HepG2 (cell line): ENCODE measurements at regions not wholly inside any gene's neighbourhood (a gene's known extent, or its start where the extent isn't known, plus 50 kb on each side); places are given as distances from the start of the nearest gene placed in this dataset.

ENCODE experiments used
- NCOA2 ChIP-seq: sonication (generic); formaldehyde crosslinking; IDR thresholded peaks from 2 replicates; pipeline ENCODE4 v1.8.0; 2022; ENCODE audit warnings: inconsistent platforms
- NR2F6 ChIP-seq, 2 experiments: IDR thresholded peaks; 2 replicates each; pipeline ENCODE4 v1.6.1; 2016; ENCODE audit warnings: antibody characterized with exemption in 1 of 2, mild to moderate bottlenecking in 1 of 2
- RNF219 ChIP-seq: sonication (generic); formaldehyde crosslinking; IDR thresholded peaks from 2 replicates; pipeline ENCODE4 v1.5.0; 2020; ENCODE audit warnings: mild to moderate bottlenecking, missing genetic modification reagents
- SNAPC4 ChIP-seq: sonication (generic); formaldehyde crosslinking; IDR thresholded peaks from 2 replicates; pipeline ENCODE4 v1.4.0; 2020; ENCODE audit warnings: mild to moderate bottlenecking, missing genetic modification reagents
- SP2 ChIP-seq: sonication (generic); formaldehyde crosslinking; IDR thresholded peaks from 2 replicates; pipeline ENCODE4 v1.5.1; 2020; ENCODE audit warnings: mild to moderate bottlenecking, missing genetic modification reagents
- STAT6 ChIP-seq: sonication (generic); formaldehyde crosslinking; IDR thresholded peaks from 2 replicates; pipeline ENCODE4 v1.4.0; 2020; ENCODE audit warnings: missing genetic modification reagents, mild to moderate bottlenecking, borderline replicate concordance
- TP53 ChIP-seq: sonication (generic); formaldehyde crosslinking; conservative IDR thresholded peaks from 2 replicates; pipeline ENCODE4 v1.4.0; 2020; ENCODE audit warnings: missing genetic modification reagents
- ZNF512B ChIP-seq: sonication (generic); formaldehyde crosslinking; IDR thresholded peaks from 2 replicates; pipeline ENCODE4 v1.5.1; 2020; ENCODE audit warnings: missing genetic modification reagents, mild to moderate bottlenecking, borderline replicate concordance
- ZNF552 ChIP-seq: sonication (generic); formaldehyde crosslinking; IDR thresholded peaks from 2 replicates; pipeline ENCODE4 v1.9.0; 2022; ENCODE audit warnings: missing genetic modification reagents, mild to moderate bottlenecking, borderline replicate concordance
- TF ChIP-seq, protein P1 (sequence below): IDR thresholded peaks from 2 replicates; pipeline ENCODE4 v1.6.1; 2012; ENCODE audit warnings: low read depth, low read length, improper control_type of control experiment

GRCh38 chr1:93753791-93754763 is 72.4 kb upstream of the BCAR3 start (continued):
- TF ChIP-seq, protein P1, sequence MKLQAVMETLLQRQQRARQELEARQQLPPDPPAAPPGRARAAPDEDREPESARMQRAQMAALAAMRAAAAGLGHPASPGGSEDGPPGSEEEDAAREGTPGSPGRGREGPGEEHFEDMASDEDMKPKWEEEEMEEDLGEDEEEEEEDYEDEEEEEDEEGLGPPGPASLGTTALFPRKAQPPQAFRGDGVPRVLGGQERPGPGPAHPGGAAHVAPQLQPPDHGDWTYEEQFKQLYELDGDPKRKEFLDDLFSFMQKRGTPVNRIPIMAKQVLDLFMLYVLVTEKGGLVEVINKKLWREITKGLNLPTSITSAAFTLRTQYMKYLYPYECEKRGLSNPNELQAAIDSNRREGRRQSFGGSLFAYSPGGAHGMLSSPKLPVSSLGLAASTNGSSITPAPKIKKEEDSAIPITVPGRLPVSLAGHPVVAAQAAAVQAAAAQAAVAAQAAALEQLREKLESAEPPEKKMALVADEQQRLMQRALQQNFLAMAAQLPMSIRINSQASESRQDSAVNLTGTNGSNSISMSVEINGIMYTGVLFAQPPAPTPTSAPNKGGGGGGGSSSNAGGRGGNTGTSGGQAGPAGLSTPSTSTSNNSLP = peak; percentile 23; the same call in 1 of the 2 replicates
- TF ChIP-seq SP2 (CRISPR knock-in tag) = no peak
- TF ChIP-seq ZNF512B (CRISPR knock-in tag) = no peak
- peak; percentile 78 for TF ChIP-seq NCOA2 (CRISPR knock-in tag)
- TF ChIP-seq NR2F6 (IDR thresholded peaks at IDR 0.05) = peak; percentile 22; the same call in 1 of the 2 replicates
- TF ChIP-seq NR2F6 (CRISPR knock-in tag; IDR thresholded peaks at IDR 0.05) = peak; percentile 35; the same call in 1 of the 2 replicates
- TF ChIP-seq ZNF552 (CRISPR knock-in tag) = no peak
- TF ChIP-seq STAT6 (CRISPR knock-in tag) = no peak
- TF ChIP-seq RNF219 (CRISPR knock-in tag) = no peak
- TF ChIP-seq TP53 (CRISPR knock-in tag) = no peak
- TF ChIP-seq SNAPC4 (CRISPR knock-in tag) = no peak
